Effector memory CD8-positive, alpha-beta T cell (primary cell): ENCODE measurements at regions not wholly inside any gene's neighbourhood (a gene's known extent, or its start where the extent isn't known, plus 50 kb on each side); places are given as distances from the start of the nearest gene placed in this dataset.
A peak's percentile ranks its signal among the peaks of the same experiment; 100 is the strongest.

Experiments
- ATAC-seq: fragments of 150-1000 bp; cut with Tn5 transposase; replicated peaks from 2 replicates; pipeline ENCODE4 v1.10.0; 2021; ENCODE audit warnings: mild to moderate bottlenecking, moderate library complexity
- DNase-seq, 3 experiments: peaks; one replicate each; pipeline ENCODE4 v3.0.0; 2021
- H3K27ac Mint-ChIP-seq, 2 donors: one replicate each; pipeline ENCODE4 v1.8.0; 2022; ENCODE audit warnings: mild to moderate bottlenecking in 2 of 2, mixed read lengths in 2 of 2, moderate library complexity in 2 of 2
- H3K27me3 Mint-ChIP-seq, 2 donors: one replicate each; pipeline ENCODE4 v1.8.0; 2022; ENCODE audit warnings: mixed read lengths in 2 of 2
- H3K36me3 Mint-ChIP-seq: one replicate; pipeline ENCODE4 v1.8.0; 2022; ENCODE audit warnings: mild to moderate bottlenecking, moderate library complexity, mixed read lengths; ENCODE audit not compliant: insufficient read depth
- H3K4me1 Mint-ChIP-seq, 2 donors: one replicate each; pipeline ENCODE4 v1.8.0; 2022; ENCODE audit warnings: low read depth in 2 of 2, mixed read lengths in 2 of 2
- H3K4me3 Mint-ChIP-seq, 2 donors: one replicate each; pipeline ENCODE4 v1.8.0; 2022; ENCODE audit warnings: mild to moderate bottlenecking in 2 of 2, mixed read lengths in 2 of 2, moderate library complexity in 2 of 2
- H3K9me3 Mint-ChIP-seq, 2 donors: one replicate each; pipeline ENCODE4 v1.8.0; 2022; ENCODE audit warnings: mixed read lengths in 2 of 2

DNA sequence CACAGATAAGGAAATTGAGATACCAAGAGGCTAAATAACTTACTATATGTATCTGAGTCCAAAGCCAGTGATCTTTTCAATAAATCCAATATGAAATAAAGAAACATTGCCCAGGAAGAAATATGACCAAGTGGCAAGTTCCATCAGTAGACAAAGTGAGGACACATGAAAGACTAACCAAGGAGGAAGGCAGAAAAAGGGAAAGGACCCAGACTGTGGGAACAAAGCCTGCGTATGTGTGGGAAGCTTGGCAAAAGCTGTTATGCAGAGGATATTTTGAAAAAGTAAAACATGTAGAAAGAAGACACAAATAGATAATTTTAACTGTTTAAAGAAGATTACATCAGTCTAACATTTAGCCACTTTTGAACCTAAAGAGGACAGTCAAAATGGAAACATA, 264.4 kb upstream of the PRDM1 start:
- Mint-ChIP-seq H3K27me3 (no peaks in the 10 kb centered on the region), H3K9me3 (no peaks in the 10 kb centered on the region), H3K4me1 (no peaks in the 10 kb centered on the region), H3K27ac (no peak overlapping the region), H3K36me3 (no peaks in the 10 kb centered on the region), H3K4me3 (no peak overlapping the region)
- ATAC-seq (no peak), DNase-seq (no peak)

GRCh38 chr6:105821027-105821426, 265.1 kb upstream of the PRDM1 start:
- Mint-ChIP-seq H3K4me3 (no peak overlapping the region), H3K36me3 (no peaks in the 10 kb centered on the region), H3K4me1 (no peaks in the 10 kb centered on the region), H3K27ac (no peak overlapping the region), H3K27me3 (no peaks in the 10 kb centered on the region), H3K9me3 (no peaks in the 10 kb centered on the region)
- ATAC-seq, result no peak
- DNase-seq, result no peak

DNA sequence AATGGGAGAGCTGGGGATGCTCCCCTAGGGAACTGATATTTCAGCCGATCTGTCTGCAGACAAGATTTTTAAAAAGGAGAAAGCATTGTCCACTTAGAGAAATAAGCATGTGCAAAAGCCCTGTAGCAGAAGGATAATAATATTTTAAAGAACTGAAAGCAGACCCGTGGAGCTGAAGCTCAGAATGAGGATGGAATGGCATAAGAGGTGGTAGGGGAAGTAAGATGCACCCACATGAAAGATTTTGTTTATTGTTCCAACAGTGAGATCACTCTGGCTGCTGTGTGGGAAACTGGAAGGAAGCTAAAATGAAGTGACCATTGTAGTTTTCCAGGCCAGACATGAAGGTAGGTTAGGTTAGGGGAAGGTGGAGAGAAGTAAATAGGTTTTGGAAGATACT, 266.4 kb upstream of the PRDM1 start:
- H3K9me3 Mint-ChIP-seq, result no peaks in the 10 kb centered on the region
- H3K4me1 Mint-ChIP-seq, result peaks cover 0 to 2% of the 10 kb centered on the region in 2 donors
- no peak overlapping the region for H3K27ac Mint-ChIP-seq
- no peaks in the 10 kb centered on the region for H3K27me3 Mint-ChIP-seq
- ATAC-seq, result no peak
- no peak overlapping the region for H3K4me3 Mint-ChIP-seq
- H3K36me3 Mint-ChIP-seq, result no peaks in the 10 kb centered on the region
- no peak for DNase-seq

DNA sequence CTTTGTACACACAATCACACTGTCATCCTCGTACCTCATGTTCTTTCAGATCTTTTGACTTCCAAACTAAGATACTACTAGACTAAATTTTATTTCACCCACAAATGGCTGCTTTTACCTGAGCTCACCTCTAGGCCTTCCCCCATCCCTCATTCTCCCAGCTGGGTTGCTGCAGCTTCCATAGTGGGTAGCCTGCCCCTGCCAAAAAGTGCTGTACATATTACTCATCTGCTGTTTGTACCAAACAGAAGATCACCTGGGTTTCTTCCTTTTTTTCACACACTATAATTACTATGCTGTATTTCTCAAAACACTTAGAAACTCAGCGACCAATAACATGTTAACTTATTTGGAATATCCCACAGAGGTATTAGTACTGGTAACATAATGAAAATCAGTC, 267.6 kb upstream of the PRDM1 start:
- ATAC-seq (no peak), DNase-seq (no peak)
- Mint-ChIP-seq H3K27me3 (no peaks in the 10 kb centered on the region), H3K9me3 (no peaks in the 10 kb centered on the region), H3K4me1 (peaks cover 5 to 7% of the 10 kb centered on the region in 2 donors), H3K36me3 (no peaks in the 10 kb centered on the region), H3K27ac (no peak overlapping the region), H3K4me3 (no peak overlapping the region)

DNA sequence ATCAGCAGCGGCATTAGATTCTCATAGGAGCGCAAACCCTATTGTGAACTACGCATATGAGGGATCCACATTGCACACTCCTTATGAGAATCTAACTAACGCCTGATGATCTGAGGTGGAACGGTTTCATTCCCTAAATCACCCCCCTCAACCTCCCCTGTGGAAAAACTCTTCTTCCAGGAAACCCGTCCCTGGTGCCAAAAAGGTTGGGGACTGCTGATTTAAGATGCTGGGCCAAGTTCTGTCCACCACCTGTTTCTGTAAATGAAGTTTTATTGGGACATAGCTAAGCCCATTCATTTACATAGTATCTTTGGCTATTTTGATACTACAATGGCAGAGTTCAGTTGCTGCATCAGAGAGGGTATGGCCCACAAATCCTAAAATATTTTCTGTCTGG, 268.2 kb upstream of the PRDM1 start:
- ATAC-seq, result no peak
- no peak overlapping the region for H3K4me3 Mint-ChIP-seq
- no peaks in the 10 kb centered on the region for H3K27me3 Mint-ChIP-seq
- DNase-seq, result no peak
- no peaks in the 10 kb centered on the region for H3K36me3 Mint-ChIP-seq
- H3K4me1 Mint-ChIP-seq, result peaks cover 5 to 7% of the 10 kb centered on the region in 2 donors
- no peaks in the 10 kb centered on the region for H3K9me3 Mint-ChIP-seq
- H3K27ac Mint-ChIP-seq, result no peak overlapping the region

DNA sequence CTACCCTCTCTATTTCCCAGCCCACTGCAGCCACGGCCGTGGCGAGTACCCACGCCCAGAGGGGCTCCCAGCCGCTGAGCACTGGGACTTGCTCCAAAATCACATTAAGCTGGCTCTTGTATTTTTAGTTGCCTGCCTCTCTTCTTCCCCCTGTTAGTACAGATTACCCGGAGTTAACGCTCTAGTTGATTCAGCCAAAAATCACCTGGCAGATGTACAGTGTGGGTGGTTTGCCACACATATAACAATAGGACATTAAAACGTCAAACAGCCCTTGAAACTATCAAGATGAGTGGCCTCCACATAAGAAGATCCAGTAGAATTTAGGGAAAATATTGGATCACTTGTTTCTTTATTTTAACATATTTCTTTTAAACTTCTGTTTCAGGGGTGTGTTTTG, 268.8 kb upstream of the PRDM1 start:
- Mint-ChIP-seq H3K27me3 (no peaks in the 10 kb centered on the region), H3K4me3 (no peak overlapping the region), H3K4me1 (peaks cover 5 to 7% of the 10 kb centered on the region in 2 donors), H3K9me3 (no peaks in the 10 kb centered on the region), H3K36me3 (no peaks in the 10 kb centered on the region), H3K27ac (no peak overlapping the region)
- DNase-seq (no peak), ATAC-seq (no peak)

- Mint-ChIP-seq H3K4me3 (no peak overlapping the region), H3K36me3 (no peaks in the 10 kb centered on the region), H3K27ac (no peak overlapping the region), H3K4me1 (peaks cover 5 to 7% of the 10 kb centered on the region in 2 donors), H3K9me3 (no peaks in the 10 kb centered on the region), H3K27me3 (no peaks in the 10 kb centered on the region)
- DNase-seq (no peak), ATAC-seq (no peak)
These were observed 269.3 kb upstream of the PRDM1 start for GRCh38 chr6:105816847-105817246.

GRCh38 chr6:105815661-105816555, 270.2 kb upstream of the PRDM1 start:
- no peak for DNase-seq
- Mint-ChIP-seq H3K4me3 (no peak overlapping the region), H3K36me3 (no peaks in the 10 kb centered on the region), H3K9me3 (no peaks in the 10 kb centered on the region), H3K27ac (peak overlapping the region; percentile 18 to 59), H3K4me1 (peaks cover 5 to 7% of the 10 kb centered on the region in 2 donors), H3K27me3 (no peaks in the 10 kb centered on the region)
- no peak for ATAC-seq

DNA sequence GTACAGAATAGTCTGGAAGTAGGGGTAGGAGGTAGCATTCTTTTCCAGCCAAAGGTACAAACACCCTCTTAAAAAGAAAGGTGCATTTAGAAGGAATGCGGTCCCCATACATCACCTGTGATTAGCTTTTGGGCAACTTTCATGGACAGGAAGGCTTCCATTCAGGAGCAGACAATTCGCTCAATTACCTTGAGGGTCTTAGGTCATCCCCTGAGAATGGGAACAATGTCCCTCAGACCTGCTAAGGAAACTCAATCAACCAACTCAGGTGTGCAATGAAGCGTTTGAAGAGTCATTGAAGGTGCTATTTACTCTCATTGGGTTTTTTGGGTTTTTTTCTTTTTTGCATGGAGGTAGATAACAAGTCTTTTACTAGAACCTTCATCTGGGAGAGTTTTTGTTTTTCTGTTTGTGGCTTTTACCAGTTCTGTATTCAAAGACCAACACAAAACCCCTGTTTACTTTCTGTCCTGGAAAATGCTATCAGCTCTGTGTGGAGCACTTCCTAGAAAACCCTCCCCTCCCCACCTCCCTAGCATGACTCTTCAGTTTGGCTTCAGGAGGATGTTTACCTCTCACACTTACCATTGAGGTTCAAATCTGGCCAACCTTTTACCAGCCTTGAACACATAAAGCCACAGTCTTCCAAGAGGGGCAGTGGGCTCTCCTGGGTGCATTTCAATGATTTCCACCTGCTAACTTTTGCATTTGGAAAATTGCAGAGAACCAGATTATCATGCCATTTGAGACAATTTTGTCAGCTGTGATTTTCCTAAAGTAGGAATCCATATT, 271.2 kb upstream of the PRDM1 start:
- Mint-ChIP-seq H3K4me3 (no peak overlapping the region), H3K27me3 (no peaks in the 10 kb centered on the region), H3K4me1 (peaks cover 14 to 16% of the 10 kb centered on the region in 2 donors), H3K9me3 (no peaks in the 10 kb centered on the region), H3K36me3 (no peaks in the 10 kb centered on the region), H3K27ac (no peak overlapping the region)
- no peak for DNase-seq
- no peak for ATAC-seq

GRCh38 chr6:105810922-105811482, 275.1 kb upstream of the PRDM1 start:
- peaks cover 33 to 35% of the 10 kb centered on the region in 2 donors for H3K4me1 Mint-ChIP-seq
- no peaks in the 10 kb centered on the region for H3K27me3 Mint-ChIP-seq
- DNase-seq (no peak), ATAC-seq (no peak)
- no peaks in the 10 kb centered on the region for H3K36me3 Mint-ChIP-seq
- peak overlapping the region; percentile 21 to 40 for H3K4me3 Mint-ChIP-seq
- H3K27ac Mint-ChIP-seq, result peak overlapping the region; percentile 49 to 63
- no peaks in the 10 kb centered on the region for H3K9me3 Mint-ChIP-seq

- DNase-seq, result no peak
- Mint-ChIP-seq H3K4me1 (peaks cover 33 to 35% of the 10 kb centered on the region in 2 donors), H3K27me3 (no peaks in the 10 kb centered on the region), H3K27ac (peak overlapping the region; percentile 49 to 63), H3K36me3 (no peaks in the 10 kb centered on the region), H3K9me3 (no peaks in the 10 kb centered on the region), H3K4me3 (peak overlapping the region; percentile 21 to 40)
- peak; percentile 82 for ATAC-seq
These were observed 275.8 kb upstream of the PRDM1 start for GRCh38 chr6:105810105-105810921.

DNA sequence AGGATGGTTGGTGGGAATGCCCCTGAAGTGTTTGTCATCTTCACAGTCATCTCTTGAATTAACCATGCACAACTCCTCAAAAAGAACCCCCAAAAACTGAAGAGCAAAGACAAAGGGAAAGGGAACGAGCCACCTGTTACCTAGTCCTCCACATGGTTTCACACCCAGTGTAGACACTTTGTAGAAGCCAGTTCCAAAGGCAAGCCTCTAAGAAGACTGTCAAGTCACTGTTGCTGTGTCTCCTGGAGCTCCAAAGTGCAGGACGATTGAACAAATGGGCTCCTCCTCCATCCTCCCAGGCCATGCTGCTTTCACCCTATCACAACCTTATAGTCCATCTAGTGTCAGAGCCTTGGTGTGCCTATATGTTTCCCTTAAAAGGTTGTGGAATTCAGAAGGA, 277.6 kb upstream of the PRDM1 start:
- Mint-ChIP-seq H3K4me1 (peaks cover 27 to 30% of the 10 kb centered on the region in 2 donors), H3K4me3 (no peak overlapping the region), H3K27ac (peak overlapping the region; percentile 26 to 47), H3K9me3 (no peaks in the 10 kb centered on the region), H3K36me3 (no peaks in the 10 kb centered on the region), H3K27me3 (no peaks in the 10 kb centered on the region)
- ATAC-seq, result no peak
- no peak for DNase-seq

DNA sequence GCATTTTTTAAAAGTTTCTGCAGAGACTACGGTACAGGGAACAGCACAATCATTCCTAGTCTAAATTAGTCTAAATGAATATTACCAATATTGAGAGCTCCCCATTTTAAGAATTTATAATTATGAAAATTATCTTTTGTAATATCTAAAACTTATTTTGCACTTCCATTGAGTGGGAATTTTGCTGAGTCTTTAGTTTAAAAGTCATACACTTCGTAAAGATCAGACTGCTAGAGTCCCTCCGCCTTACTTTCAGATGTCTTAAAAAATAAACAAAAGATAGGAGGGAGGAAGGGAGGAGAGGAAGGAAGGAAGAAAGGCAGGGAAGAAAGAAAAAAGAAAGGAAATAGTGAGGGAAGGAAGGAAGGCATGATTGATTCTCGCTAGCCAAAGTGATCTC, 278.2 kb upstream of the PRDM1 start:
- H3K27ac Mint-ChIP-seq, result peak overlapping the region; percentile 26 to 47
- peaks cover 27 to 30% of the 10 kb centered on the region in 2 donors for H3K4me1 Mint-ChIP-seq
- H3K36me3 Mint-ChIP-seq, result no peaks in the 10 kb centered on the region
- peak overlapping the region in 1 of 2 donors; percentile 38 for H3K4me3 Mint-ChIP-seq
- H3K27me3 Mint-ChIP-seq, result no peaks in the 10 kb centered on the region
- no peaks in the 10 kb centered on the region for H3K9me3 Mint-ChIP-seq
- no peak for ATAC-seq
- DNase-seq, result no peak
